ENCODE measurements at regions not wholly inside any gene's neighbourhood (a gene's known extent, or its start where the extent isn't known, plus 50 kb on each side); places are given as distances from the start of the nearest gene placed in this dataset.
A peak's percentile ranks its signal among the peaks of the same experiment; 100 is the strongest.

DNA sequence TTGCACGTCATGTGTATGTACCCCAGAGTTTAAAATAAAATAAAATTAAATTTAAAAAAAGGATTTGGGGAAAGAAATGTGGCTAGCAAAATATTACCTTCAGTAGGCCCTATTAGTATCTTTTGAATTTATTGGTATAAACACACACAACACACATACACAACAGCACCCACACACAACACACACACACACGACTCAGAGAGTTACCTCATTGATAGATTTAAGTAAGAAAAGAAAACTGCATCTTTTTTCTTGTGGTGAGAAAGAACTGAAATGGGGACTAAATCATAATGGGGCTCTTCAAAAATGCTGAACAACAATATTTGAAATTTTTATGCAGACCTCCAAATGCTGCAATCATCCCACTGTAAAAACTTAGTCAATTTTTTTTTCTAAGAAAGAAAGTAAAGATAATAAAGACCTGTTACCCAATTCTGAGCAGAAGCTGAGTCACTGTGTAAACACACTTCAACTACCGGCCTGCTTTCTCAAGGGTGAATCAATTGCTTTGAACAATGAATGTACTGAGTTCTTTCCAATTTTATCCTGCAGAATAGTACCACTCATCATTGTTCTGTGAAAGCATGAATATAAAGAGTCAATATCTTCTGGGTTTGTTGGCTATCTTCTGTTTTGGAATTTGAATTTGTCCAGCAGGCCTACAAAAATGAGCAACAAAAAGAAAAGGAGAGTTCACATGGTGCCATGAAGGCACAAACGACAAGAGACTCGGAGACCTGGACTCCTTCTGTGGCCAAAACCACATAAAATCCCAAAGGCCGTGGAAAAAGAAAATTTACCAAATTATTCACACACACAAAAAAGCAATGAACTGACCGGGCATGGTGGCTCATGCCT lies 57.9 kb upstream of the CCNG1 start:
- H3K4me3 ChIP-seq = no peak overlapping the region
- no peaks in the 10 kb centered on the region for H3K36me3 ChIP-seq
- TF ChIP-seq, protein P1, sequence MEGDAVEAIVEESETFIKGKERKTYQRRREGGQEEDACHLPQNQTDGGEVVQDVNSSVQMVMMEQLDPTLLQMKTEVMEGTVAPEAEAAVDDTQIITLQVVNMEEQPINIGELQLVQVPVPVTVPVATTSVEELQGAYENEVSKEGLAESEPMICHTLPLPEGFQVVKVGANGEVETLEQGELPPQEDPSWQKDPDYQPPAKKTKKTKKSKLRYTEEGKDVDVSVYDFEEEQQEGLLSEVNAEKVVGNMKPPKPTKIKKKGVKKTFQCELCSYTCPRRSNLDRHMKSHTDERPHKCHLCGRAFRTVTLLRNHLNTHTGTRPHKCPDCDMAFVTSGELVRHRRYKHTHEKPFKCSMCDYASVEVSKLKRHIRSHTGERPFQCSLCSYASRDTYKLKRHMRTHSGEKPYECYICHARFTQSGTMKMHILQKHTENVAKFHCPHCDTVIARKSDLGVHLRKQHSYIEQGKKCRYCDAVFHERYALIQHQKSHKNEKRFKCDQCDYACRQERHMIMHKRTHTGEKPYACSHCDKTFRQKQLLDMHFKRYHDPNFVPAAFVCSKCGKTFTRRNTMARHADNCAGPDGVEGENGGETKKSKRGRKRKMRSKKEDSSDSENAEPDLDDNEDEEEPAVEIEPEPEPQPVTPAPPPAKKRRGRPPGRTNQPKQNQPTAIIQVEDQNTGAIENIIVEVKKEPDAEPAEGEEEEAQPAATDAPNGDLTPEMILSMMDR (IDR thresholded peaks at IDR 0.05) = no peak
- H3K27me3 ChIP-seq = no peaks in the 10 kb centered on the region
- no peak overlapping the region for H3K27ac ChIP-seq
- H3K4me1 ChIP-seq = no peaks in the 10 kb centered on the region
- DNase-seq = no peak
- intact Hi-C loops (cut with DNase I; ENCODE audit: low total_unique reads) = no loop called here
- no peaks in the 10 kb centered on the region for H3K9me3 ChIP-seq

DNA sequence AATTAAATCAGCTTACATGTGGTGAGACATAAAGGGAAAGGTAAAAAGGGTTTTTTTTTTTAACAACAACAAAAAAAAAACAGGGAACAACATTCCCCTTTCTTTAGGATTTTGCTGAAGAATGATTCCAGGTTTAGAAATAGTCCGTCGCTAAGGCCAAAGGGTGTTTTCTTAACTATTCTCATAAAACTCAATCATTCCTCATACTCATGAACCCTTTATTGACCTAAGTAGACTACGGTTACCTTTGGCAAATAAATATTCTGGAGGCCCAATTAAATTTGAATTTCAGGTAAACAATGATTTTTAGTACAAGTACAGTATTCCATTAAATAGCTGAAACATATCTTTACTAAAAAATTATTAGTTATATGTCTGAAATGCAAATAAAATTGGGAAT lies 55.6 kb upstream of the CCNG1 start:
- Histone ChIP-seq H3K4me1 (no peaks in the 10 kb centered on the region), H3K9me3 (no peaks in the 10 kb centered on the region), H3K27me3 (no peaks in the 10 kb centered on the region), H3K27ac (no peak overlapping the region), H3K36me3 (no peaks in the 10 kb centered on the region), H3K4me3 (no peak overlapping the region)
- intact Hi-C loops (cut with DNase I; ENCODE audit: low total_unique reads) = no loop called here
- no peak for DNase-seq
- TF ChIP-seq, protein P1 (IDR thresholded peaks at IDR 0.05) = no peak

DNA sequence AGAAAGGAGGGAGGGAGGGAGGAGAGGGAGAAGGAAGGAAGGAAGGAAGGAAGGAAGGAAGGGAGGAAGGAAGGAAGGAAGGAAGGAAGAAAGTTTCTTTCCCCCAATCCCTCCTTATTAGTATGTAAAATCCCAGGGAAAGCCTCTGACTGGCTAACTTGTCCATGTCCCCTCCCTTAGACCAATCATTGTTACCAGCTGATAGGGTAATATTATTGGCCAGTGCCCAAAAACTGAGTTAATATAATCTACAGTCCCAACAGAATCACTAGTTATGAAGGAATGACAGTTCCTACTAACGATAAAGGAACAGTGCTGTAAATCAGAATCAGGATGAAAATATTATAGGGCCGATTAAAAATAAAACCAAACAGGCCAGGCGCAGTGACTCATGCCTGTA lies 53.6 kb upstream of the CCNG1 start:
- H3K9me3 ChIP-seq = no peaks in the 10 kb centered on the region
- no peaks in the 10 kb centered on the region for H3K4me1 ChIP-seq
- TF ChIP-seq, protein P1 (IDR thresholded peaks at IDR 0.05) = no peak
- H3K27me3 ChIP-seq = no peaks in the 10 kb centered on the region
- no peak for DNase-seq
- H3K4me3 ChIP-seq = no peak overlapping the region
- H3K36me3 ChIP-seq = no peaks in the 10 kb centered on the region
- H3K27ac ChIP-seq = no peak overlapping the region
- intact Hi-C loops (cut with DNase I; ENCODE audit: low total_unique reads) = no loop called here

DNA sequence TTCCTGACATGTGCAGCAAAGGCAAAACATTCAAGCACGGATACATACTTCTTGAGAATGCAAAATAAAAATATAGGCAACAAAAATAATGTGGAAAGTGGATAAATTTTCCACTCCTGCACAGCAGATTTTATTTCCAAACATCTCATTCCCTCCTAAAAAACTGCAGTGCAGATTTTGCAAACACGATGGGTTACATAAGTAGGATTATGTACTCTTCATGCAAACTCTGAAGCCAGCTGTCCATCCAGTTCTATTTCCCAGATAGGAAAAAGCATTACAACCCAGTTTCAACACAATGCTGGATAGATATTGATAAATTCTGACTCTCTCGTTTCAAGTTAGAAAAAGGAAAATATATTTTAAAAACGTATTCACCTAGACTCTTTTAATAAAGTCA lies 52.7 kb upstream of the CCNG1 start:
- DNase-seq = no peak
- no peak overlapping the region for H3K27ac ChIP-seq
- no peaks in the 10 kb centered on the region for H3K4me1 ChIP-seq
- H3K9me3 ChIP-seq = no peaks in the 10 kb centered on the region
- intact Hi-C loops (cut with DNase I; ENCODE audit: low total_unique reads) = no loop called here
- no peak overlapping the region for H3K4me3 ChIP-seq
- TF ChIP-seq, protein P1 (IDR thresholded peaks at IDR 0.05) = no peak
- H3K27me3 ChIP-seq = no peaks in the 10 kb centered on the region
- H3K36me3 ChIP-seq = no peaks in the 10 kb centered on the region

DNA sequence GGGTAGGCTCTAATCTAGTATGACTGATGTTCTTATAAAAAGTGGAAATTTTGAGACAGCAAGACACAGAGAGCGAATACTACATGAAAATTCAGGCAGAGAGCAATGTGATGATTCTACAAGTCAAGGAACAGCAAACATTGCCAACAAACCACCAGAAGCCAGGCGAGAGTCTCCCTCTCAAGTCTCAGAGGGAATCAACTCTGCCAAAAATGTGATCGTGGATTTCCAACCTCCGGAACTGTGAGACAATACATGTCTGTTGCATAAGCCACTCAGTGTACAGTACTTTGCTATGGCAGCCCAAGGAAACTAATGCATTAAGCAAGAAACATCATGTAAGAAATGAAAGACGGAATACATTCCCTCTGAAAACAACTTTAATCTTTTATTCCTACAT lies 52.1 kb upstream of the CCNG1 start:
- peak in 1 of 2 donors; percentile 43 for DNase-seq

More for the DNA sequence above, 52.1 kb upstream of the CCNG1 start:
- H3K4me3 ChIP-seq = no peak overlapping the region
- H3K9me3 ChIP-seq = peaks cover 0 to 2% (median 0%) of the 10 kb centered on the region in 3 donors
- TF ChIP-seq, protein P1 (IDR thresholded peaks at IDR 0.05) = no peak
- no peaks in the 10 kb centered on the region for H3K36me3 ChIP-seq
- H3K27ac ChIP-seq = no peak overlapping the region
- H3K4me1 ChIP-seq = no peaks in the 10 kb centered on the region
- intact Hi-C loops (cut with DNase I; ENCODE audit: low total_unique reads) = no loop called here
- no peaks in the 10 kb centered on the region for H3K27me3 ChIP-seq
